AG09319 (cell line): ENCODE measurements at regions not wholly inside any gene's neighbourhood (a gene's known extent, or its start where the extent isn't known, plus 50 kb on each side); places are given as distances from the start of the nearest gene placed in this dataset.

Experiments
- DNase-seq: peaks from one replicate; pipeline ENCODE4 v3.0.0-alpha.2; 2010; ENCODE audit warnings: low read depth; ENCODE audit errors: extremely low read depth
- TF ChIP-seq, protein P1 (sequence below): IDR thresholded peaks from 2 replicates; pipeline ENCODE4 v1.5.1; 2011; ENCODE audit warnings: low read depth, mild to moderate bottlenecking, inconsistent platforms, low read length, moderate library complexity

DNA sequence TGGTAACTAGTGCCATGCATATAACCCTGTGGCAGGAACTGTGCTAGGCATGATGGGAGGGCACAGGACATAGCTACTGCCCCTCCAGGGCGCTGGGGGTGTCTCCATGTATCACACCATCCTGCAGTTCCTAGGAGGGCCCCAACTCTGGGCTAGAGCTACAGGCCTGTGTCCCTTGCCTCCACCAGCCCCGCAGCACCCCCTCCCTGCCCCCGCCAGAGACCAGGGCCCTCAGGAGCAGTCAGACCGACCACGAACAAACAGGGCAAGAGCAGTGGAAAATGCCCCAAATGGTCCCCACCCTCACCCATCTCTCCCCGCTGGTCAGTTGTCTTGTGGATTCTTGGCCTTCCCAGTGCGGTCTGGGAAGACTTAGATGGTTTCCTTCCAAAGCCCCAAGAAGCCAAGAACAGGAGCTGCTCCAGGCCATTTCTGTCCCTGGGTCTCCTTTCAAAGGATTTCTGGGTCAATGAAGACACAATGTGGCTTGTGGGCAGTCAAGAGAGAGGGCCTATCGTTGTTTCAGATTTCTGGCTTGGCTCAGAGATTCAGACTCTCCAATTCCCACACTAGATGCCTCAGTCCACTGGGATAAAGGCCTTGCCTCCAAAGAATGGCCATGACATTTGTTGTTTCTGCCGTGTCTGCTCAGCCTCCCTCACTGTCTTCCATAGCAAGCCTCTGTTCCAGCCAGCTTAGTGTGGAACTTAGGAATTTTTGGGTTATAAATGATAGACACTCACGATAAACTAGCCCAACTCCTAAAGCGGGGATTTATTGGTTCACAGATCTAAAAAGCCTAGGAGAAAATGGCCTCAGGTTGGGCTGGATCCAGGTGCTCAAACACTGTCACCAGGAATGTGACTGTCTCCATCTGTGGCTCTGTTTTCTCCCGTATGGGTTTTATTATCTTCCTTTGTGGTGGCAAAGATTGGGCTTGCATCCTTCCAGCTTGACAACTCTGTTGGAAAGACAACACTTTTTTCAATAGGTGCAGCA, 80.6 kb downstream of the LSM3 start:
- TF ChIP-seq, protein P1, sequence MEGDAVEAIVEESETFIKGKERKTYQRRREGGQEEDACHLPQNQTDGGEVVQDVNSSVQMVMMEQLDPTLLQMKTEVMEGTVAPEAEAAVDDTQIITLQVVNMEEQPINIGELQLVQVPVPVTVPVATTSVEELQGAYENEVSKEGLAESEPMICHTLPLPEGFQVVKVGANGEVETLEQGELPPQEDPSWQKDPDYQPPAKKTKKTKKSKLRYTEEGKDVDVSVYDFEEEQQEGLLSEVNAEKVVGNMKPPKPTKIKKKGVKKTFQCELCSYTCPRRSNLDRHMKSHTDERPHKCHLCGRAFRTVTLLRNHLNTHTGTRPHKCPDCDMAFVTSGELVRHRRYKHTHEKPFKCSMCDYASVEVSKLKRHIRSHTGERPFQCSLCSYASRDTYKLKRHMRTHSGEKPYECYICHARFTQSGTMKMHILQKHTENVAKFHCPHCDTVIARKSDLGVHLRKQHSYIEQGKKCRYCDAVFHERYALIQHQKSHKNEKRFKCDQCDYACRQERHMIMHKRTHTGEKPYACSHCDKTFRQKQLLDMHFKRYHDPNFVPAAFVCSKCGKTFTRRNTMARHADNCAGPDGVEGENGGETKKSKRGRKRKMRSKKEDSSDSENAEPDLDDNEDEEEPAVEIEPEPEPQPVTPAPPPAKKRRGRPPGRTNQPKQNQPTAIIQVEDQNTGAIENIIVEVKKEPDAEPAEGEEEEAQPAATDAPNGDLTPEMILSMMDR: no peak
- no peak for DNase-seq

DNA sequence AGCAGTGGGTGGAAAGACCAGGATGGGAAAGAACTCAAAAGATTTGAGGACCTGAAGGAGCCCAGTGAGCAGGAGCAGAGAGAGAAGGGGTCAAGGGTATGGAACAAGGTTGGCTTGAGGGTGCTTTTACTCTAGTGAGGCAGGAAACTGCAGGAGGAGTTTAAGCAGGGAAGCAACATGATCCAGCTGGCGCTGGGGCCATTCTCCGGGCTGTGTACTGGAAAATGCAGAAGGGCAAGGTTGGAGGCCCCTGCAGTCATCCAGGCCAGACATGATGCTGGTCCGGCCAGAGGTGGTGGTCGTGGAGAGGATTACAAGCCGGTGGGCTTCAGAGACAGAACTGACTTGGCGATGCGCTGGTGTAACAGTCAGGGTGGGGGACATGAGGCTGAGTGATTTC, 81.8 kb downstream of the LSM3 start:
- DNase-seq: no peak
- TF ChIP-seq, protein P1: no peak

DNA sequence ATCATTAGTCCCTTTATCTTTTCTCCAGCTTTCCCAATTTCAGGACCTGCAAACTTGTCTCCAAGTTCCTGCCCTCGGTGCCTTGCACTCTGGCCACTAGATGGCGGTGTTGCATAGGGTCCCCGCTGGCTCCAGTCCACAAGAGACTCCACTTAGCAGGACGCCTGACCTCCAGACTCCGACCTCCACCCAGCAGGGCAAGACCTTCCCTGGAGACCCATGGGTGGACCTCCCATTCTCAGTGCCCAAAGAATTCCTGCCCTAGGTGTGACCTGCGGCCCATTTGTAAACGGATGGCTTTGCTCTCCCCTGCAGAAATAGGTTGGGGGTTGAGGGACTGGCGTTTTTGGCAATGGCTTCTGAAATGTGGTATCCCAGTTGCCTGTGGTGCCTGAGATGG, 82.6 kb downstream of the LSM3 start:
- DNase-seq: peak; percentile 48
- TF ChIP-seq, protein P1: no peak; the same call in none of the 2 replicates

DNA sequence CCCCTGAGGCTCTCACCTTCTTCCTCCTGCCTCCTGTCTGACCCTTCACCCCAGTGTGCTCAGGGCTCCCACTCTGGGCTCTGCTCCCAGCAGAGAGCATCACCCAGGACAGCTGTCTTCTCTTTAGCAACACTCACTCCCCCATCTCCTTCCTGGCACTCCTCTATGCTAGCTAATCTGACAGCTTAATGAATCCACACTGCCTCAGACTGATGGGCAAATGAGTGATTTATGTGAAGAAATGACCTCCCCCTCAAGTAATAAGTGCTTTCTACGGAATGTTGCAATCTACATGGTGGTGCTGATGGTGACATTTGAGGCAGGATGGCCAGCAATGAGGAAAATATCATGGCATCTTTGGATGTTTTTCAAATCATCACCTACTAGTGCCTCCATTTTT, 83.6 kb downstream of the LSM3 start:
- DNase-seq: no peak
- TF ChIP-seq, protein P1: no peak

DNA sequence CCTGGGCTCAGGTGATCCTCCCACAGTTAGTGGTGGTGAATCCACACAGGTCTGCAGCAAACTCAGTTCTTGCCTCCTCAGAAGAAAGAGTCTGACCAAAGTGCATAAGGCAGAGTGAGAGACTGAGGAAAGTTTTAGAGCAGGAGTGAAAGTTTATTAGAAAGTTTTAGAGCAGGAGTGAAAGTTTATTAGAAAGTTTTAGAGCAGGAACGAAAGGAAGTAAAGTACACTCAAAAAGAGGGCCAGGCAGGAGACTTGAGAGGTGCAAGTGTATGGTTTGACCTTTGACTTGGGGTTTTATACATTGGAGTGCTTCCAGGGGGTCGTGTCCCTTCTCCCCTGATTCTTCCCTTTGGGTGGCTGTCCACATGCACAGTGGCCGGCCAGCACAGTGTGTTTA, 84.2 kb downstream of the LSM3 start:
- TF ChIP-seq, protein P1: no peak
- no peak for DNase-seq

DNA sequence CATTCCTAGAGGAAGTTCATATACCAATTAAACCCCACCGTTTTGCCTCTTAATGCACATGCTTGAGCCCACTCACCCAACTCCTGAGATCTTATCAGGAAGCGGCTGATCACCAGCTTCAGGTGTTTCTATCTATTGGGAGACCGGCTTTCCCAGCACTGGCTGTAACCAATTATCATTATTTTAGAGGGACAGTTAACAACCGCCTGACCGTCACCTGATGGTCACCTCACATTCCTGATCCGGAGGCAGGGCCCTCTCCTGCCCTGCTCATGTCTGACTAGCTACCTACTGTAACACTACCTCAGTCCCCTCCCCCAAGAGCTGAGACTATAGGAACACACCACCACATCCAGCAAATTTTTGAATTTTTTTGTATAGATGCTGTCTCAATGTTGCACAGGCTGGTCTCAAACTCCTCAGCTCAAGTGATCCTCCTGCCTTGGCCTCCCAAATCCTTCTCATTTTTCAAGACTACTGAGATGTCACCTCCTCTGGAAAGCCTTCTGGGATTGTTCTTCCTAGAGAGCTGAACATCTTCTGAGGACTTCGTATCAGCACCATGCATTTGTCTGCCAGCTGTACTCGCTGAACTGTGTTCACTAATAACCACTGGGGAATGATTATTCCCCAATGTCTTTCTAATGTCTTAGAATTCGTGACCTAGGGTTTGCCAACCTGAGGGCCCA, 84.8 kb downstream of the LSM3 start:
- TF ChIP-seq, protein P1: no peak
- DNase-seq: no peak
